HG03108 (cell line): ENCODE measurements at regions not wholly inside any gene's neighbourhood (a gene's known extent, or its start where the extent isn't known, plus 50 kb on each side); places are given as distances from the start of the nearest gene placed in this dataset.
"Not testable (repeated sequence)": the region's sequence is repeated elsewhere in the genome, so short reads cannot be mapped to it uniquely, and the experiment has no call there.

Experiments used
- ATAC-seq: cut with Tn5 transposase; IDR thresholded peaks from one replicate; pipeline ENCODE4 v1.9.1; 2021; ENCODE audit warnings: moderate library complexity; ENCODE audit not compliant: unreplicated experiment

DNA sequence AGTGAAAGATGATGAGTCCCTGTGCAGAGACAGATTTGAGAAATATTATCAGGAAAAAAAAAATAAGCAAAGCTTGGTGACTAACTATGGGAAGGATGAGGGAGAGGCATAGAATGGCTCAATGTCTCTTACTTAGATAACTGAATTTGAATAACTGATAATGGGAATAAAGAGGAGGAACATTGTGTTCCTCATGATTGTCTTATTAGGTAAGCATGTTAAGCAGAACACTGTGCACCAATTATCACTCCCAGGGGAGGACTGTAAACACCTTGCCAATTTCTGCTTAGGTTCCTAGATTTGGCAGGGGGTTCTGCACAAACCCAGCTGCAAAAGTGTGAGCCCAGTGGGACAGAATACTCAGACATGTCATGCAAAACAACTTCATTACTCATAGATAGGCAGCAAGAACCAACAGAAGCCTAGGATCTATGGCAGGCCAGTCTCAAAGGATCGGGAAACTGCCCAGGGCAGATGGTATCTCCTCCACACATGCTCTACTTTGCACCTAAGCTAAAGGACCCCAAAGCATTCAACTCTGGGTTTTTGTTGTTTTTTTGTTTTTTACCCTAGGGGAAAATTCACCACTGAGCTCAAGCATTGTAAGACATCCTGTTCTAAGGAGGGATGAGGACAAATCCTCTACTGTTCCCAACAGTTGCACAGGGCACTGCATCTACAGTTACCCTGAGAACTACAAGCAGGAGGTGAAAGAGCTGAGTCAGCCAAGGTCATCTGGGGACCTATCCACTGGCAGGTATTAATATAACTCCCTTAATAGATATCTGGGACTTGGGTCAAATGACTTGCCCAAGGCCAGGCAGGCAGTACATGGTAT is 907.0 kb downstream of the RAPGEF2 start:
- ATAC-seq: no peak

DNA sequence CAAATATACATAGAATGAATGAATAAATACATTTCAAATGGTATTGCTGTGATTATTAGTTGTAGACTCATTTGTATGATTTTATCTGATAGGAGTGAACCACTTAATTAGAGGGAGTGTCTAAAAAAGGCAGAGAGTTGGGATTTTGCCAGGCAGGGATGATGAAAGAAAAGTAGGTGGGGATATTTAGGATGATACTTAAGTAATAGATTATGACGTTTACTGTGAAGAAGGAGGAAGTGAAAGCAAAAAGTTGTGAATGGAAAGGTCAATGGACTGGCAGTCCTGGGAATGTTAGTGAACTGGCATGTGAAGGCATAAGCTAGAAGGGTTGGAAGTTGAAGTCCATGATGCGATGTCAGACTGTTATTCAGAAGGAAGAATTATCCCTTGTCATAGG is 917.1 kb downstream of the RAPGEF2 start:
- ATAC-seq: no peak

DNA sequence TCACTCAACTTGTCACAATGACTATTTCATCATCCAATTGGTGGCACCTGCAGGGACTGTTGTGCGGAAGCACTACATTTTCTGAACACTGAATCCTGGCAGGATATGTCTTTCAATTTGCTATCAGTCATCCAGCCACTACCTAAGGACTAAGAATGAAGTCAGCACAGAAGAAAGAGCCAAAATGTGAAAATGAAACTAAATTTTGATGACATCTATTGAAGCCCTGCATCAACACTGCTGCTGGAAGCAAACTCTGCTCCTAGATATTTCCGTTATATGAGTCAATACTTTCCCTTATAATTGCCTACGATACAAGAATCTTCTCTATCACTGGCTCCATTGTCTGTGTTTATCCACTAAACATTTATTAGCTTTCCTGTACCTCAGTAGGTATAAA is 917.9 kb downstream of the RAPGEF2 start:
- no peak for ATAC-seq

DNA sequence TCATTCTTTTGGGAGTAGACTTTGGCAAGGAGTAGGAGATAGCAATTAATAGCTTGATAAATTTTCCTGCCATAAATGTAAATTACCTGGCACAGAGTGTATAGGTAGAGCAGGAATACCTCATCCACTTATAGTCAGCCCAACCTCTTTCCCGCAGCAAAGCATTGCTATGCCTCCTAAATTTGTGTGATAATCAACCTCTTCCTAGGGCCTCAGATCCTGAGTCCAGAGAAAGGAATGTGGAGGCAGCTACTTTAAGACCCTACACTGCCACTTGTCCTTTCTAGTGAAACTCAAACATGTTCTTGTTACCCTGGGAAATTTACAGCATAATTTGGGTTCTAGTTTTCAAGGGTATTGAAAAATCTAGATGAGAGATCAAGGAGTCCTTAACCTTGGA is 919.0 kb downstream of the RAPGEF2 start:
- no peak for ATAC-seq

DNA sequence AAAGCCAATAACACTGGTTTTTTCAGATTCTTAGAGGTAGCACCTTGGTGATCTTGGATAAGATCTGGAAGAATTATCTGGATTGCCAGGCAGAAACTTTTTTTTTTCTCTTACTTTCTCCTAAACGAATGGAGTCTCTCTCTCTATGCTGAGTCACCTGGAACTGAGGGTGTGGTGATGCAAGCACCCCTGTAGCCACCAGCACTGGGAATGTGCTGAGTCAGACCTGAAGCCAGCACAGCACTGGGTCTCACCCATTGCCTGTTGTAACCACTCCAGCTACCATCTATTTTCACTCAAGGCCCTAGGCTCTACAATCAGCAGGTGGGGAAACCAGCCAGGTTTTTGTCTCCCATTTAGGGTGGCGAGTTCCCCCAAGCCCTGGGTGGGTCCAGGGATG is 923.8 kb downstream of the RAPGEF2 start:
- no peak for ATAC-seq

DNA sequence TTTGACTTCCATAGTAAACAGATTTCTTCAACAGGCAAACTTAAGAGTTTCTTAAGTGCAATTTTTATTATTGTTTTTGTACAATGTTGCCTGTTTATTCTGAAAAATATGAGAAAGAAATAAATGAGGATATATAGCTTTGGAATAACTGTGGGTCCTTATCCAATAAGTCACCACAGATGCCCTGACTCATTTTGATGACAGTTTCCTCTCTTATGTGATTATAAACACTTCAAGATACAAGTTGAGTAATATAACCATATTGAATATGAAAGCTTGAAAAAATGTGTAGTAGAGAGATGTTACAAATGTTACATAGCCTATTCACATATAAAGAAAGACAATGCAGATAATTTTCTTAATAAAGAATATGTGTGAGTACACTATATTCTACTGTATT is 931.6 kb downstream of the RAPGEF2 start:
- no peak for ATAC-seq

DNA sequence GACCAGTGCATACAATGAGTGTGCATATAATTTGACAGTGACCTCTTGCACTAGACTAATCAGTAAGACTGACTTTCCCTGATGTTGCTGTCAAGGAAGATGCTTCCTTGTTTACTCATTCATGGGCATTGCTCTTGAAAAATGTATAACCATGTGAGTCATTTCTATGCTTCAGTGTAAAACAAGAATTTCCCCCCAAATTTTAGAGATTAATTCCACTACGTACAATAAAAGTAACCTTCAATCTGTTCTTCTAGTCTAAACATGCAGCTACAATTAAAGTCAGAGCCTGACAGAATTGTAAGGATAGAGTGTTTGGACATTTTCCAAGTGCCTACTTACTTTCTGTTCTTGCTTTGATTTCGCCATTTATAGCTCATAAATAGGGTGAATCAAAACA is 935.7 kb downstream of the RAPGEF2 start:
- no peak for ATAC-seq

DNA sequence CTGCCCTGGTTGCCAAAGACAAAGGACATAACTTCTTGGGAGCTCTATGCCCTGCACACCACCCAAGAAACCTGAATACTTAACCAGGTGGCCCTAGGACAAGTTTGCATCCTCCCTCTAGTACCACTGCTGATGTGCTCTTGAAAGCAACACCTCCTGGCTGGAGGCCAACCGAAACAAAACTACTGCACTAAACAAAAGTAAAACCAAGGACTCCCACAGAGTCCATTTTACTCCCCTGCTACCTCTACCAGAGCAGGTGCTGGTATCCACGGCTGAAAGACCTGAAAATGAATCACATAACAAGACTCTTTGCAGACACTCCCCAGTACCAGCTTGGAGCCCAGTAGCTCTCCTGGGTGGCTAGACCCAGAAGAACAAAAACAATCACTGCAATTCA is 941.8 kb downstream of the RAPGEF2 start:
- no peak for ATAC-seq

DNA sequence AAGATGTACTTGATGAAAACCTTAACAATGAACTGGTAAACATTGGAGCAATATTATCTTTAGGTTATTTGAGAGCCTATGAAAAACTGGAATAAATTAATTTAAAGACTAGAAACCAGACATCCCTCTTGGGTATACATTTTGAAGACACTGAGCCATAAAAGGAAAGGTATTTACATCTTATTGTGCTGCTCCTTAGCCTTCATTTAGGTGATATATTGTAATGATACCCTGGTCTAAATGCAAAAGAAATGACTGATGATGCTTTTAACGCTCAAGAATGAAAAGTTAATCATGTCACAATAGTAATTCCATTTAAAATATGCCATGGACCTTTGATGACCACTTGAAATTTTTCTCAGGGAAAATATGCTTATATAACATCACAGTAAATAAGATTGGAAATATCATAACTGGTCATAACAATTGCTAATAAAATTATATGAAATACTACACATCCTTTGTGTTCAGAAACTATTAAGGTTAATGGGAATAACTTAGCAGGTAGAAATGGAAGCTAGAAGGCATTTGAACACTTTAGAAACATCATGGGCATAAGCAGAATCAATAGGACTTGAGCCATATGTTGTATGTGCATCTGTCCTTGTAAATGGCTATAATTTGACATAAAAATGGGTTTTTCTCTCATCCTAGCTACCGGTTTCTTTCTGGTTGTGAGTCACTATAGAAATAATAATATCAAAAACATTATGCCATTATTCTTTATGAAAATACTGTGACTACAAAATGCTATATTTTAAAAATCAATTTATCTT is 979.7 kb downstream of the RAPGEF2 start:
- no peak for ATAC-seq

DNA sequence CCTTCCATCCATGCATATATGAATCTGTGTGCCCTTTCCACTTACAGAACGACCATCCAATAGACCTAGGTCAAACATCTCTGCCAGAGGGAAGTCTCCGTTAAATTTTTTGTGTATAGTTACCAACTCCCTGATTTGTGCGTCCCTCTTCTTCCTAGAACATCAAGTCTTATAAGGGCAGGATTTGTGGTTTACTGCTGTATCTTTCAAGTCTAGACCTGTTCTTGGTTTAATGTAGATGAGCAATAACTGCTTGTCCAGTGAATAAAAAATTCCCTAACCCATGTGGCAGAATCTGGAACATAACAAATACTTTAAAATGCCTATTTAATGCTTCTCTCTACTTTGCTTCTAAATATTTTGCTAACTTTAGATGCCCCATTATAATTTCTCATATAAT is 988.8 kb downstream of the RAPGEF2 start:
- no peak for ATAC-seq

DNA sequence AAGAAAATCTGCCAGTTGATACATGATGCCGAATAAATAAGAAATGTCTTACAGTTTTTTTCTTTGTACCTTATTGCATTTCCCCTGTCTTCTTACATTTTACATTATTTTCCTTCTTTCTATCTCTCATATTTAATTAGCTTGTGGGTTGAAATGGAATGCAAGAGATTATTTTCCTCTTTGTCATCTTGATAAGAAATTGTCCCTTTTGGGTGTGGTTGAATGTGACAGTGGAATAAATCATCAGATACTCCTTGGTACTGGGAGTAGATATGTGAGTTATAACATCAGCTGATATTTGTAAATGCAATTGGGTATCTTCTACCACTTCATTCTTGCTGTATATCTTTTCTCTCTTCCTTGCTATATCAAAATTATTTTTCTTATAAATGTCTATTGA is 997.4 kb downstream of the RAPGEF2 start:
- ATAC-seq: no peak

DNA sequence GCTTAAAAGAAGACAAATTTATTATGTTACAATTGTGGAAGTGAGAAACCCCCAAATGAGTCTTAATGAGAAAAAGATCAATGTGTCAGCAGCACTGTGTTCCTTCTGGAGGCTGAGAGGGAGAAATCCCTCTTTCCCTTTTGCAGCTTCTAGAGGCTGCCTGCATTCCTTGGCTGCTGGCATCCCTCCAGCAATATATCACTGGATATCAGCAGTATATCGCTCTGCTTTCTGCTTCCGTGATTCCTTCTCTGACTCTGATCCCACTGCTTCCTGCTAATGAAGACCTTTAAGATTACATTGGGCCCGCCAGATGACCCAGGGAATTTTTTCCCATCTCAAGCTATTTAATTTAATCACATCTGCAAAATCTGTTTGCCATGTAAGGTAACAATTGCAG is 1008.0 kb downstream of the RAPGEF2 start:
- ATAC-seq: no peak

DNA sequence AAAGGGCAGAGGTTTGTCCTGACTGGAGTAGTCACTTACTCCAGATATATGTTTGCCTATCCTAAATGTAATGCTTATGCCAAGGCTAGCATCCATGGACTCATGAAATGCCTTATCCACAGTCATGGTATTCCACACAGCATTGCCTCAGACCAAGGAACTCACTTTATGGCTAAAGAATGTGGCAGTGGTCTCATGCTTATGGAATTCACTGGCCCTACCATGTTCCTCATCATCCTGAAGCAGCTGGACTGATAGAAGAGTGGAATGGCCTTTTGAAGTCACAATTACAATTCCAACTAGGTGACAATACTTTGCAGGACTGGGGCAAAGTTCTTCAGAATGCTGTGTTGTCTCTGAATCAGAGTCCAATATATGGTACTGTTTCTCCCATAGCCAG is 1014.8 kb downstream of the RAPGEF2 start:
- ATAC-seq: no peak

DNA sequence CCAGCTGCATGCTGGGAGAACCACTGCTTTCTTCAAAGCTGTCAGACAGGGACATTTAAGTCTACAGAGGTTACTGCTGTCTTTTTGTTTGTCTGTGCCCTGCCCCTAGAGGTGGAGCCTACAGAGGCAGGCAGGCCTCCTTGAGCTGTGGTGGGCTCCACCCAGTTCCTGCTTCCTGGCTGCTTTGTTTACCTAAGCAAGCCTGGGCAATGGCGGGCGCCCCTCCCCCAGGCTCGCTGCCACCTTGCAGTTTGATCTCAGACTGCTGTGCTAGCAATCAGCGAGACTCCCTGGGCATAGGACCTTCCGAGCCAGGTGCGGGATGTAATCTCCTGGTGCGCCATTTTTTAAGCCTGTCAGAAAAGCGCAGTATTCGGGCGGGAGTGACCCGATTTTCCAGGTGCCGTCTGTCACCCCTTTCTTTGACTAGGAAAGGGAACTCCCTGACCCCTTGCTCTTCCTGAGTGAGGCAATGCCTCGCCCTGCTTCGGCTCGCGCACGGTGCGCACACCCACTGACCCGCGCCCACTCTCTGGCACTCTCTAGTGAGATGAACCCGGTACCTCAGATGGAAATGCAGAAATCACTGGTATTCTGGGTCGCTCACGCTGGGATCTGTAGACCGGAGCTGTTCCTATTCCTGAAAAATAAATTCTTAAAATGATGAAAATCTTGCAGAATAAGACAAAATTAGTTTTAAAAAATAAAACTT is 1022.9 kb downstream of the RAPGEF2 start:
- ATAC-seq: not testable (repeated sequence)

DNA sequence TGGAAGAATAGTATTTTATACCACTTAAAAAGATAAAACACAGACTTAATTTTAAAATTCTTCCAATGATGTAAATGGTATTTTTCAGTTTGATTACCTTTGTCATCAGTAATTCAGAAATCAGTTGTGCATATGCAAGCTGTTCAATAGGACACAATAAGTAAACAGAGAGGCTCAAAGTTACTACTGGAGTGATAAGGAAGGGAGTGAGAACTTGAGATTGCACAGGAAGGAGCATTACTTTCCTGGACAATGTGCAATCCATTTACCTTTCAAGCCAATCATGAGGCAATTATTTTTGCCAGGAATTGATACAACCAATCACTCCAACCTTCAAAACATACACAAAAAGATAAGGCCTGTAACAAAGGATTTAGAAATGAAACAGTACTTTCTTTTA is 1024.3 kb downstream of the RAPGEF2 start:
- no peak for ATAC-seq

DNA sequence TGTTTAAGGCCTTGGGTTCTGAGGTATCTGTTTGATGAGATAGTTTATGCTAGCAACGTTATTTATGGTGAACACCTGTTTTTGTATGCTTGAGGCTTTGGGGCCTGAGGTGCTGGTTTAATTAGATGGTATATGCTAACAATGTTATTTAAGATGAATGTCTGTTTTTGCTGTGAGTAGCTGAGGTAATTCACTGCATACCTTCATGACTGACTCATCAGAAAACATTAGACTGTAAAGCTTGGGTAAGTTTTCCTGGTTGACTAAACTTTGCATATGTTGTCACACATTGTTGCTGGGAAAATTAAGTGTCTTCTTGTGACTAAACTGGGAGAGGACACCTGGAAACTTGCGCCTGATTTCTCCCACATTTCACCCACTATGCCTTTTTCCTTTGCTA is 1026.6 kb downstream of the RAPGEF2 start:
- ATAC-seq: no peak

DNA sequence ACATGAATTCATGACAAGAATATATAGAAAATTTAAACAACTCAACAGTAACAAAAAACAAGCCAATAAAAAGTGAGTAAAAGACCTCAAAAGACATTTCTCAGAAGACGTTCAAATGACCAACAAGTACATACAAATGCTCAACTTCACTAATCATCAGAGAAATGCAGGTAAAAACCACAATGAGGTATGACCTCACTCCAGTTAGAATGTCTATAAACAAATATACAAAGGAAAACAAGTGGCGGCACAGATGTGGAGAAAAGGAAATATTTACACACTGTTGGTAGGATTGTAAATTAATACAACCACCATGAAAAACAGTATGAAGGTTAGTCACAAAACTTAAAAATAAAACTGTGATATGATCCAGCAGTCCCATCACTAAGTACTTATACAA is 1033.1 kb downstream of the RAPGEF2 start:
- no peak for ATAC-seq

DNA sequence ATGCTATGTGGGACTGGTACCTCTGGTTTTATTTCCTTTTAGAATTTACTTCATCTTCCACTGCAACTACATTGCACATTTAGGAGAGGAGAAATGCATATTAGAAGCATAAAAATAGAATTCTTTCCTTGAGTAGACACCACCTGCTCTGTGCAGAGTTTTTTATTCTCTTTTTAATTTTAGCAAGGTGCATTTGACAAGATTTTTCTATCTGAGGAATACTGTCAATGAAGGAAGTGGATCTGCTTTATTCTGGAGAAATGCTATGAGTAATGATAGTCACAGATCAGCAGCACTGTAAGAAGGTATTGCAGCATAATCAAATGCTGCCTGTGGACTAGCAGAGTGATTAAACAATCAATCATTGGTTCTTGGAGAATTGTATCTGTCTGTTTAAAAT is 1038.3 kb downstream of the RAPGEF2 start:
- no peak for ATAC-seq

DNA sequence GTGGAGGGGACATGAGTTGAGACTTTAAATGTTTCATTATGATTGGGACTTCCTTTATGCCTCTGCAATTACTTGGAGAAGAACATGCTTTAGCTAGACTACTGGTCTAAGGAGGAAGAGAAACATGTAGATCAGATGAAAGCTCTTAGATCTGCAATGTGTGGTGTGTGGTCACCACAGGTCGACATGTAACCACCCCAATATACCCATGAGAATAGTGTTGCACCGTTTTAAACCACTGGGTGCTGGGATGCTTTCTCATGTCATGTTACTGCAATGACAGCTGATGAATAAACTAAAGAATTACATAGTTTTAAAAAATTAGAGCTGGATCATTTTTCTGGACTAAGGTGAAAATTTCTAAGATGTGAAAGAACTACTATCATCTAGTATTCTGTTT is 1039.7 kb downstream of the RAPGEF2 start:
- peak; percentile 100 for ATAC-seq

DNA sequence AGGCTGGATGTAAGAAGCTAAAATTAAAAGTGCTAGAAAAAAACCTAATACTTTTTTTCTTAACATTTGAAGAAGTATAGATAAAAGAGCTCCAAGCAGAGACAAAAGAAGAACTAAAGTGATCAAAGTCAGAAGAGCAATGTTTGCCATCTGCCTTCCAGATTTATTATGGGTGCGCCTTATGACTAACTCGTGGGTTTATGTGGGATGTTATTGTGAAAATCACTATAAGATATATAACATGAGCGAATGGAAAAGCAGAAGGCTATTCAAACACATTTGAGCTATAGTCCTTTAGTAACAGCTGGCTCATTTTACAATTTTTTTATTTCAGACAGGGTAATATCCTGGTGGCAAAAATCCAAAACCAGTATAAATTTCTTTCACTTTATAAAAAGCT is 1040.7 kb downstream of the RAPGEF2 start:
- ATAC-seq: no peak

DNA sequence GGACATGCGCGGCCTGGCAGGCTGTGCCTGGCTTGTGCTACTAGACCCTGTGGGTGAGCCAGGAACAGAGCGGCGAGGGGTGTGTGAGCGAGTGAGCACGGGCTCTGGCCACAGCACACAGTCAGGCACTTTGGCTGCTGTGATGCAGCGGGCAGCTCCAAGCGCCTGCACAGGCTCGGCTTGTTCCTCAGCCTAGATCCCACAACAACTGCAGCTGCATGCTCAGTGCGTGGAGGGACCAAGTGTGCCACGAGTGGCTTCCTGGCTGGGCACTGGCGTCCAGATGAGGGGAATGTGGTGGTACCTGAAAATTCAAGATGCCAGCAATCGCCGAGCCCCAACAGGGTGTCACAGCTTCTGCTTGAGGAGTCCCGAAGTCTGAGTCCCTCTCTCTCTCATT is 1056.6 kb downstream of the RAPGEF2 start:
- no peak for ATAC-seq

DNA sequence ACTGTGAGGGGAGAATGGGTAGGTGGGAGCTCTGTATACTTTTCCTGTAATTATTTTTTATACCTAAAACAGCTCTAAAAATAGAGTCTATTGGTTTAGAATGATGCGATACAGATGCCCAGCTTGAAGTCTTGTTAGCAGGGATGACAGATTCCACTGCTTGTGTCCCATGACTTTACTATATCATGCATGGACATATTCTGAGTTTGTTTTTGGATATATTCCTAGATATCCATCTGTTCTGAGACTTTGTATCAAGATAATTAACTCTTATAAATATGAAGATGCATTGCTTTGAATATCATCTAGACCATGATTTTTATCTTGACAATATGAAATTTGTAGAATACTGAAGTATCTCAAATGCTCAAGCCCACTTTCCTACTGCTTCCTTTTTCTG is 1058.1 kb downstream of the RAPGEF2 start:
- no peak for ATAC-seq
